ENCODE measurements at regions not wholly inside any gene's neighbourhood (a gene's known extent, or its start where the extent isn't known, plus 50 kb on each side); places are given as distances from the start of the nearest gene placed in this dataset.
"Not testable (repeated sequence)": the region's sequence is repeated elsewhere in the genome, so short reads cannot be mapped to it uniquely, and the experiment has no call there.

DNA sequence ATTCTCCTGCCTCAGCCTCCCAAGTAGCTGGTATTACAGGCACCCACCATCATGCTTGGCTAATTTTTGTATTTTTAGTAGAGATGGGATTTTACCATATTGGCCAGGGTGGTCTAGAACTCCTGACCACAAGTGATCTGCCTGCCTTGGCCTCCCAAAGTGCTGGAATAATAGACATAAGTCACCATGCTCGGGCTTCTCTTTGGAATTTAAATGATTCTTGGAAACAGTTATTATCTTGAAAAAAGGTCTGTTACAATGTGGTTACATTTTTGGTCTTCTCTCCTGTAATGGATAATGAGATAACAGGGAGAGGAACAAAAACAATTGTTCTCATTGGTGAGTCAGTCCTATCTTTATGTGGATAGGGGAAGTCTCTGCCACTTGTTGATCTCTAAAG lies 59.8 kb upstream of the AADACL2 start:
- ChIA-PET RAD21 (ENCODE audit: low non-redundant PET in 1 of 2, low total read pairs in 2 of 2, uncharacterized antibody in 2 of 2, unreplicated experiment in 2 of 2) (no interaction called here), CTCF (no interaction called here)
- H3K79me2 ChIP-seq (ENCODE audit: insufficient read depth, low read length) = no peaks in the 10 kb centered on the region

DNA sequence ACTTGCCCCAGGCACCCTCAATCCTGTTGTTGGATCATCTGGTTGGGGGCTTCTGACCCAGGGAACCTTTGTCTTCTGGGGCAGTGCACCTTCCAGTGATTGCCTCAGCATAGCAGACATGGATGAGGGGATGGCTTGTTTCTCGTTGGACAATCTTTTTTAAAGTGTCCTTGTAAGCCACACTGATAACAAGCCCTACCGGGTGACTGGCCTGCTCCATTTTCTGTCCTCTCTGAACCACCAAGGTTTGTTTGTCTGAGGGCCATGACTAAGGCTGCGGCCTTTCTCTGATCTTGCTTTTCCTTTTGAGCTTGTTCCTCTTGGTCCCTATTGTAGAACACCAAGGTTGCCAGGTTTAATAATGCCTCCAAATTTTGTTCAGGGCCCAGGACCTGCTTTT lies 66.0 kb upstream of the AADACL2 start:
- BruUV-seq (replicated peaks); CTCF ChIA-PET; H3K36me3 ChIP-seq (ENCODE audit: control insufficient read depth in 1 of 2, insufficient read depth in 2 of 2, low read length in 2 of 2); RAD21 ChIA-PET (ENCODE audit: low non-redundant PET in 1 of 2, low total read pairs in 2 of 2, uncharacterized antibody in 2 of 2, unreplicated experiment in 2 of 2); H3K9me2 ChIP-seq (ENCODE audit: insufficient read depth); H3K27me3 ChIP-seq (ENCODE audit: insufficient read depth, low read length); ATAC-seq; H3K4me3 ChIP-seq (replicated peaks in 1 of 2; ENCODE audit: low read depth in 1 of 2, low read length in 2 of 2); H3K4me2 ChIP-seq (ENCODE audit: low read length); H2AFZ ChIP-seq (ENCODE audit: low read depth, low read length, poor library complexity, severe bottlenecking); H4K20me1 ChIP-seq (ENCODE audit: insufficient read depth); intact Hi-C loops (cut with micrococcal nuclease); H3K9me3 ChIP-seq (ENCODE audit: control insufficient read depth in 1 of 2, insufficient read depth in 1 of 2, low read depth in 1 of 2, low read length in 2 of 2); DNase-seq (ENCODE audit: low read depth, low spot score); H3K79me2 ChIP-seq (ENCODE audit: insufficient read depth, low read length); H3K9ac ChIP-seq (ENCODE audit: low read length); POLR2A ChIA-PET; H3K4me1 ChIP-seq (ENCODE audit: control insufficient read depth in 1 of 2, insufficient read depth in 2 of 2, low read length in 2 of 2); H3K27ac ChIP-seq (ENCODE audit: low read depth, low read length): not testable (repeated sequence)

More for the DNA sequence above, 59.8 kb upstream of the AADACL2 start:
- no peak overlapping the region for H3K4me2 ChIP-seq (ENCODE audit: low read length)
- ATAC-seq (no peak), DNase-seq (ENCODE audit: low read depth, low spot score) (no peak)
- peak overlapping the region; percentile 26 for H2AFZ ChIP-seq (ENCODE audit: low read depth, low read length, poor library complexity, severe bottlenecking)
- H3K27me3 ChIP-seq (ENCODE audit: insufficient read depth, low read length) = no peaks in the 10 kb centered on the region
- H3K36me3 ChIP-seq (ENCODE audit: control insufficient read depth in 1 of 2, insufficient read depth in 2 of 2, low read length in 2 of 2) = no peaks in the 10 kb centered on the region
- POLR2A ChIA-PET = no interaction called here
- no peaks in the 10 kb centered on the region for H3K9me2 ChIP-seq (ENCODE audit: insufficient read depth)
- no peak overlapping the region for H3K4me3 ChIP-seq (replicated peaks in 1 of 2; ENCODE audit: low read depth in 1 of 2, low read length in 2 of 2)
- BruUV-seq (replicated peaks) = no TSS peak
- no peaks in the 10 kb centered on the region for H3K9me3 ChIP-seq (ENCODE audit: control insufficient read depth in 1 of 2, insufficient read depth in 1 of 2, low read depth in 1 of 2, low read length in 2 of 2)
- no peak overlapping the region for H3K9ac ChIP-seq (ENCODE audit: low read length)
- H4K20me1 ChIP-seq (ENCODE audit: insufficient read depth) = no peaks in the 10 kb centered on the region
- no peaks in the 10 kb centered on the region for H3K4me1 ChIP-seq (ENCODE audit: control insufficient read depth in 1 of 2, insufficient read depth in 2 of 2, low read length in 2 of 2)
- no peak overlapping the region for H3K27ac ChIP-seq (ENCODE audit: low read depth, low read length)
- intact Hi-C loops (cut with micrococcal nuclease) = no loop called here
- TF ChIP-seq SIN3A (IDR thresholded peaks at IDR 0.05; ENCODE audit: low read depth) = no peak
- TF ChIP-seq CBX3 (IDR thresholded peaks at IDR 0.05; ENCODE audit: low read depth) = no peak

DNA sequence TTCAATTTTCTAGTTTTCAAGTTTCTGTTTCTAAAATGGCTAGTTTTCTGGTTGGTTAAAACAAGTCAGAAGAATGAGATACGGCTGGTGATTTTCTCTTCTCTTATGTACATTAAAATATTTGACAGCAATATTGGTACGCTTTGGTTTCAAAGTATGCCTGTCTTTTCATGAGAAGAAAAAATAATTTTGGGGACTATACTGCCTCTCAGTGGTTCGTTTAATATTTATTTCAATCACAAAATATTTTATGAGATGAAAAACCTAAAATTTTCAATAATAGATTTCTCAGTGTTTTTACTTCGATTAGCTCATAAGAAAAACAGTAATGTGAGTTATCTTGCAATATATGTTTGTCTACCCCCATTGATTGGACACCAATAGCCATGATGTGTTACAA lies 72.8 kb upstream of the AADACL2 start:
- Histone ChIP-seq H3K9ac (ENCODE audit: low read length) (no peak overlapping the region), H4K20me1 (ENCODE audit: insufficient read depth) (no peaks in the 10 kb centered on the region), H3K79me2 (ENCODE audit: insufficient read depth, low read length) (no peaks in the 10 kb centered on the region), H3K27ac (ENCODE audit: low read depth, low read length) (no peak overlapping the region), H3K4me3 (replicated peaks in 1 of 2; ENCODE audit: low read depth in 1 of 2, low read length in 2 of 2) (no peak overlapping the region), H3K36me3 (ENCODE audit: control insufficient read depth in 1 of 2, insufficient read depth in 2 of 2, low read length in 2 of 2) (no peaks in the 10 kb centered on the region), H3K4me2 (ENCODE audit: low read length) (no peak overlapping the region), H3K4me1 (ENCODE audit: control insufficient read depth in 1 of 2, insufficient read depth in 2 of 2, low read length in 2 of 2) (no peaks in the 10 kb centered on the region), H3K27me3 (ENCODE audit: insufficient read depth, low read length) (no peaks in the 10 kb centered on the region), H3K9me2 (ENCODE audit: insufficient read depth) (no peaks in the 10 kb centered on the region), H3K9me3 (ENCODE audit: control insufficient read depth in 1 of 2, insufficient read depth in 1 of 2, low read depth in 1 of 2, low read length in 2 of 2) (no peaks in the 10 kb centered on the region), H2AFZ (ENCODE audit: low read depth, low read length, poor library complexity, severe bottlenecking) (peak overlapping the region; percentile 75)
- intact Hi-C loops (cut with micrococcal nuclease) = loop anchor here (5.0 kb wide), 1 partner anchor 369 kb away; no protein-coding TSS in a partner anchor
- CTCF ChIA-PET = no interaction called here
- RAD21 ChIA-PET (ENCODE audit: low non-redundant PET in 1 of 2, low total read pairs in 2 of 2, uncharacterized antibody in 2 of 2, unreplicated experiment in 2 of 2) = no interaction called here
- BruUV-seq (replicated peaks) = no TSS peak
- no peak for TF ChIP-seq ZFX (IDR thresholded peaks at IDR 0.05)
- TF ChIP-seq ZNF274 (IDR thresholded peaks at IDR 0.05; ENCODE audit: low read depth, low read length) = no peak
- TF ChIP-seq SRF (IDR thresholded peaks at IDR 0.05; ENCODE audit: low read depth) = no peak
- TF ChIP-seq, protein P1, sequence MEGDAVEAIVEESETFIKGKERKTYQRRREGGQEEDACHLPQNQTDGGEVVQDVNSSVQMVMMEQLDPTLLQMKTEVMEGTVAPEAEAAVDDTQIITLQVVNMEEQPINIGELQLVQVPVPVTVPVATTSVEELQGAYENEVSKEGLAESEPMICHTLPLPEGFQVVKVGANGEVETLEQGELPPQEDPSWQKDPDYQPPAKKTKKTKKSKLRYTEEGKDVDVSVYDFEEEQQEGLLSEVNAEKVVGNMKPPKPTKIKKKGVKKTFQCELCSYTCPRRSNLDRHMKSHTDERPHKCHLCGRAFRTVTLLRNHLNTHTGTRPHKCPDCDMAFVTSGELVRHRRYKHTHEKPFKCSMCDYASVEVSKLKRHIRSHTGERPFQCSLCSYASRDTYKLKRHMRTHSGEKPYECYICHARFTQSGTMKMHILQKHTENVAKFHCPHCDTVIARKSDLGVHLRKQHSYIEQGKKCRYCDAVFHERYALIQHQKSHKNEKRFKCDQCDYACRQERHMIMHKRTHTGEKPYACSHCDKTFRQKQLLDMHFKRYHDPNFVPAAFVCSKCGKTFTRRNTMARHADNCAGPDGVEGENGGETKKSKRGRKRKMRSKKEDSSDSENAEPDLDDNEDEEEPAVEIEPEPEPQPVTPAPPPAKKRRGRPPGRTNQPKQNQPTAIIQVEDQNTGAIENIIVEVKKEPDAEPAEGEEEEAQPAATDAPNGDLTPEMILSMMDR (IDR thresholded peaks at IDR 0.05 in 2 of 3, conservative IDR thresholded peaks at IDR 0.05 in 1 of 3; ENCODE audit: borderline replicate concordance in 1 of 3, insufficient read depth in 1 of 3, low read depth in 2 of 3, low read length in 2 of 3) = peak in 1 of 3 experiments; percentile 36; a peak in 3 of 6 replicates
- TF ChIP-seq REST (IDR thresholded peaks at IDR 0.05; ENCODE audit: low read depth) = no peak
- TF ChIP-seq CBX3 (IDR thresholded peaks at IDR 0.05; ENCODE audit: low read depth) = no peak
- no peak for TF ChIP-seq FOSL1 (IDR thresholded peaks at IDR 0.05; ENCODE audit: low read depth)
- peak; percentile 39 for TF ChIP-seq RAD21 (IDR thresholded peaks at IDR 0.05; ENCODE audit: low read depth)
- TF ChIP-seq SP1 (IDR thresholded peaks at IDR 0.05; ENCODE audit: low read depth) = no peak
- no peak for DNase-seq (ENCODE audit: low read depth, low spot score)
- POLR2A ChIA-PET = no interaction called here
- no peak for ATAC-seq

Measured in HCT116 (cell line).